ENCODE measurements at regions not wholly inside any gene's neighbourhood (a gene's known extent, or its start where the extent isn't known, plus 50 kb on each side); places are given as distances from the start of the nearest gene placed in this dataset.

- no peak for DNase-seq
Measured at GRCh38 chr5:125834438-125835115, 588.6 kb upstream of the GRAMD2B start.

GRCh38 chr5:125835293-125836172, 587.7 kb upstream of the GRAMD2B start:
- no peak for DNase-seq

GRCh38 chr5:125836256-125836655, 587.0 kb upstream of the GRAMD2B start:
- no peak for DNase-seq

GRCh38 chr5:125837866-125838265, 585.3 kb upstream of the GRAMD2B start:
- DNase-seq = no peak

GRCh38 chr5:125847561-125847960, 575.6 kb upstream of the GRAMD2B start:
- no peak for DNase-seq

GRCh38 chr5:125848751-125849150, 574.5 kb upstream of the GRAMD2B start:
- no peak for DNase-seq

- no peak for DNase-seq
Measured at GRCh38 chr5:125856949-125857348, 566.3 kb upstream of the GRAMD2B start.

GRCh38 chr5:125863579-125863978, 559.6 kb upstream of the GRAMD2B start:
- no peak for DNase-seq

GRCh38 chr5:125865166-125865815, 557.9 kb upstream of the GRAMD2B start:
- DNase-seq = no peak

- no peak for DNase-seq
Measured at GRCh38 chr5:125868036-125868435, 555.2 kb upstream of the GRAMD2B start.

- no peak for DNase-seq
Measured at GRCh38 chr5:125870256-125870655, 553.0 kb upstream of the GRAMD2B start.

GRCh38 chr5:125874057-125874456, 549.2 kb upstream of the GRAMD2B start:
- DNase-seq = no peak

GRCh38 chr5:125874717-125875116, 548.5 kb upstream of the GRAMD2B start:
- DNase-seq = no peak

- no peak for DNase-seq
Measured at GRCh38 chr5:125877248-125877647, 546.0 kb upstream of the GRAMD2B start.

GRCh38 chr5:125882061-125882460, 541.1 kb upstream of the GRAMD2B start:
- no peak for DNase-seq

- no peak for DNase-seq
Measured at GRCh38 chr5:125883223-125883622, 540.0 kb upstream of the GRAMD2B start.

GRCh38 chr5:125888358-125888757, 534.9 kb upstream of the GRAMD2B start:
- DNase-seq = no peak

GRCh38 chr5:125890511-125890931, 532.7 kb upstream of the GRAMD2B start:
- DNase-seq = no peak

GRCh38 chr5:125891061-125891725, 532.0 kb upstream of the GRAMD2B start:
- DNase-seq = no peak

GRCh38 chr5:125894383-125894782, 528.8 kb upstream of the GRAMD2B start:
- DNase-seq = no peak

- no peak for DNase-seq
Measured at GRCh38 chr5:125896368-125896767, 526.8 kb upstream of the GRAMD2B start.

- DNase-seq = no peak
Measured at GRCh38 chr5:125897089-125897488, 526.1 kb upstream of the GRAMD2B start.

- no peak for DNase-seq
Measured at GRCh38 chr5:125898851-125899405, 524.3 kb upstream of the GRAMD2B start.
